ENCODE measurements at regions not wholly inside any gene's neighbourhood (a gene's known extent, or its start where the extent isn't known, plus 50 kb on each side); places are given as distances from the start of the nearest gene placed in this dataset.
A peak's percentile ranks its signal among the peaks of the same experiment; 100 is the strongest.
"Not testable (repeated sequence)": the region's sequence is repeated elsewhere in the genome, so short reads cannot be mapped to it uniquely, and the experiment has no call there.

GRCh38 chr7:13107291-13107690 lies 419.9 kb downstream of the ARL4A start:
- no peak for DNase-seq

- DNase-seq: no peak
Measured at GRCh38 chr7:13108061-13108460, 420.6 kb downstream of the ARL4A start.

- no peak for DNase-seq
Measured at GRCh38 chr7:13109201-13109600, 421.8 kb downstream of the ARL4A start.

GRCh38 chr7:13110107-13110506 lies 422.7 kb downstream of the ARL4A start:
- DNase-seq: no peak

GRCh38 chr7:13111230-13111629 lies 423.8 kb downstream of the ARL4A start:
- DNase-seq: peak in 1 of 5 donors; percentile 64

- not testable (repeated sequence) for DNase-seq
Measured at GRCh38 chr7:13114240-13114639, 426.8 kb downstream of the ARL4A start.

- no peak for DNase-seq
Measured at GRCh38 chr7:13115157-13115772, 427.8 kb downstream of the ARL4A start.

- no peak for DNase-seq
Measured at GRCh38 chr7:13115855-13116254, 428.4 kb downstream of the ARL4A start.

- no peak for DNase-seq
Measured at GRCh38 chr7:13117103-13117502, 429.7 kb downstream of the ARL4A start.

- DNase-seq: no peak
Measured at GRCh38 chr7:13117592-13117991, 430.2 kb downstream of the ARL4A start.

GRCh38 chr7:13124629-13125028 lies 437.2 kb downstream of the ARL4A start:
- DNase-seq: not testable (repeated sequence)

- no peak for DNase-seq
Measured at GRCh38 chr7:13126347-13126746, 438.9 kb downstream of the ARL4A start.

- no peak for DNase-seq
Measured at GRCh38 chr7:13130321-13130720, 442.9 kb downstream of the ARL4A start.

GRCh38 chr7:13130906-13131305 lies 443.5 kb downstream of the ARL4A start:
- DNase-seq: not testable (repeated sequence)

GRCh38 chr7:13132314-13132713 lies 444.9 kb downstream of the ARL4A start:
- DNase-seq: no peak

GRCh38 chr7:13136345-13136744 lies 448.9 kb downstream of the ARL4A start:
- DNase-seq: not testable (repeated sequence)

- DNase-seq: no peak
Measured at GRCh38 chr7:13139436-13139835, 452.0 kb downstream of the ARL4A start.

GRCh38 chr7:13144673-13145072 lies 457.2 kb downstream of the ARL4A start:
- DNase-seq: no peak

- DNase-seq: no peak
Measured at GRCh38 chr7:13148548-13148947, 461.1 kb downstream of the ARL4A start.

- no peak for DNase-seq
Measured at GRCh38 chr7:13151978-13152377, 464.5 kb downstream of the ARL4A start.

GRCh38 chr7:13152755-13153154 lies 465.3 kb downstream of the ARL4A start:
- DNase-seq: no peak

- no peak for DNase-seq
Measured at GRCh38 chr7:13153266-13153665, 465.8 kb downstream of the ARL4A start.

GRCh38 chr7:13153742-13154141 lies 466.3 kb downstream of the ARL4A start:
- DNase-seq: no peak

- no peak for DNase-seq
Measured at GRCh38 chr7:13155188-13155587, 467.8 kb downstream of the ARL4A start.

GRCh38 chr7:13159003-13159402 lies 471.6 kb downstream of the ARL4A start:
- DNase-seq: no peak

Data from T-helper 1 cell (primary cell).